ENCODE measurements at regions not wholly inside any gene's neighbourhood (a gene's known extent, or its start where the extent isn't known, plus 50 kb on each side); places are given as distances from the start of the nearest gene placed in this dataset.
A peak's percentile ranks its signal among the peaks of the same experiment; 100 is the strongest.

DNA sequence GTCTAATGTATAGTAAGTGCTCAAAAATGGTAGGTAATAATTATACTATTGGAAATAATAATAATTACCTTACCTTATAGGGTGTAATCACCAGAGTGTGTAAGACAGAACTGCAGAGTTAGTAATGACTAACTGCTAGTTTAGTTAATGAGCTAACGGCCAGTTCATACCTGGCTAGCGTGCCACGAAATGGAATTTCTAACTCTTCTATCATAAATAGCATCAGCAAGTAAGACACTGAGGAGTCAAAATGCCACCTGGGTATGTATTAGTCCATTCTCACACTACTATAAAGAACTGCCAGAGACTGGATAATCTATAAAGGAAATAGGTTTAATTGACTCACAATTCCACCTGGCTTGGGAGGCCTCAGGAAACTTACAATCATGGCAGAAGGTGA is 63.4 kb upstream of the CEP85L start:
- H3K4me3 ChIP-seq (ENCODE audit: low read length): no peak overlapping the region
- TF ChIP-seq, protein P1, sequence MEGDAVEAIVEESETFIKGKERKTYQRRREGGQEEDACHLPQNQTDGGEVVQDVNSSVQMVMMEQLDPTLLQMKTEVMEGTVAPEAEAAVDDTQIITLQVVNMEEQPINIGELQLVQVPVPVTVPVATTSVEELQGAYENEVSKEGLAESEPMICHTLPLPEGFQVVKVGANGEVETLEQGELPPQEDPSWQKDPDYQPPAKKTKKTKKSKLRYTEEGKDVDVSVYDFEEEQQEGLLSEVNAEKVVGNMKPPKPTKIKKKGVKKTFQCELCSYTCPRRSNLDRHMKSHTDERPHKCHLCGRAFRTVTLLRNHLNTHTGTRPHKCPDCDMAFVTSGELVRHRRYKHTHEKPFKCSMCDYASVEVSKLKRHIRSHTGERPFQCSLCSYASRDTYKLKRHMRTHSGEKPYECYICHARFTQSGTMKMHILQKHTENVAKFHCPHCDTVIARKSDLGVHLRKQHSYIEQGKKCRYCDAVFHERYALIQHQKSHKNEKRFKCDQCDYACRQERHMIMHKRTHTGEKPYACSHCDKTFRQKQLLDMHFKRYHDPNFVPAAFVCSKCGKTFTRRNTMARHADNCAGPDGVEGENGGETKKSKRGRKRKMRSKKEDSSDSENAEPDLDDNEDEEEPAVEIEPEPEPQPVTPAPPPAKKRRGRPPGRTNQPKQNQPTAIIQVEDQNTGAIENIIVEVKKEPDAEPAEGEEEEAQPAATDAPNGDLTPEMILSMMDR (conservative IDR thresholded peaks at IDR 0.05; ENCODE audit: low read depth, low read length): no peak
- DNase-seq (ENCODE audit: low read depth): no peak

DNA sequence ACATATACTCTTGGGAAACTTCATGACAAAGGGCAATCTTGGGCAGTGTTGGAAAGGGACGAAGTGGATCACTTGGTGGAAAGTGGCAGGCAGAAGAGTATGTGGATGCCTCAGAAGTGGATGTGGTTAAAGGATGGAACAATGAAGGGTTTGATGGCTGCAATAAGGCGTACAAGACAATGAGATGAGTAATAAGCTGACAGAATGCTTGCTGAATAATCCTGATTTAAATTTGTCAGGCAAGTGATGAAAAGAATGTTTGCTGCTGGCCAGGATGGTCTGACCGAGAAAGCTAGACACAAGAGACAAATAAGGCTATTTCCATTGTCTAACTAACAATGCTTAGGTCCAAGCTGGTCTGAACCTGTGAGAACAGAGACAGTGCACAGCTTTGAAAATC is 61.6 kb upstream of the CEP85L start:
- no peak overlapping the region for H3K4me3 ChIP-seq (ENCODE audit: low read length)
- no peak for DNase-seq (ENCODE audit: low read depth)
- TF ChIP-seq, protein P1 (conservative IDR thresholded peaks at IDR 0.05; ENCODE audit: low read depth, low read length): no peak

DNA sequence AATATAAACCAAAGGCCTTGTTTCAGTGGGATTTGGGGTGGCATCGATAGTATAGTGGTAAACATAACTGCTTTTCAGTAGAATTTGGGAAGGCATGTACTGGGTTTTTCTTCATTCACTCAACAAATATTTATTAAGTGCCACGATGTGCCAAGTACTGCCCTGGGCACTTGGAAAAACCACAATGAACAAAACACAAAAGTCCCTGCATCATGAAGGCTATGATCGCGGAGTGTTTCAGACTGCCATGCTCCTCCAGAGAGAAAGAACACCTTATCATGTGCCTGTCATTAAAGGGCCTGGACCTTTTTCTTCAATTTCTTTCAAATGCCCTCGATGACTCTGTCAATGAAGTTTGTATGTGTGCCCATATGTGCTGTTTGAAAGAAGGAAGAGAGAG is 59.2 kb upstream of the CEP85L start:
- no peak overlapping the region for H3K4me3 ChIP-seq (ENCODE audit: low read length)
- DNase-seq (ENCODE audit: low read depth): no peak
- TF ChIP-seq, protein P1 (conservative IDR thresholded peaks at IDR 0.05; ENCODE audit: low read depth, low read length): no peak

DNA sequence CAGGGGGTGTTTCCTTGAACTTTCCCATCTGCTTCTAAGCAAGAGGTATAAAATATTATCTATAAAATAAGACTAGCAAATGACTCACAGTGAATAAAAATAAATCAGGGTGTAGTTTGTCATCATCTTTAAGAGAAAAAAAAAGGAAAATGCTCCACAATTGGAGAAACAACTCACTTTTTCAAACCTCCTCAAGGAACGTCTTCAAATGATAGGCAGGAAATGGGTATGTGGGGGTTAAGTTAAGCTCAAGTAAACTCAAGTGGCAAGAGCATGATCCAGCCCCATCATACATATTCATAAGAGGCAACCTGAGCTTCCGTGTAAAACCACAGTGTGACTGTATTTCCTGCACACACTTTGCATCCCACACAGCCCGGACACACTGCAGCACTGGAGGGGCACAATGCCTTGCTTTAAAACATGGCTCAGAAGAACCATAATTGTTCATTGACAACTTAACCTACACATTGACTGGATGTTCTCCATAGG is 58.5 kb upstream of the CEP85L start:
- TF ChIP-seq, protein P1 (conservative IDR thresholded peaks at IDR 0.05; ENCODE audit: low read depth, low read length): no peak
- DNase-seq (ENCODE audit: low read depth): no peak

DNA sequence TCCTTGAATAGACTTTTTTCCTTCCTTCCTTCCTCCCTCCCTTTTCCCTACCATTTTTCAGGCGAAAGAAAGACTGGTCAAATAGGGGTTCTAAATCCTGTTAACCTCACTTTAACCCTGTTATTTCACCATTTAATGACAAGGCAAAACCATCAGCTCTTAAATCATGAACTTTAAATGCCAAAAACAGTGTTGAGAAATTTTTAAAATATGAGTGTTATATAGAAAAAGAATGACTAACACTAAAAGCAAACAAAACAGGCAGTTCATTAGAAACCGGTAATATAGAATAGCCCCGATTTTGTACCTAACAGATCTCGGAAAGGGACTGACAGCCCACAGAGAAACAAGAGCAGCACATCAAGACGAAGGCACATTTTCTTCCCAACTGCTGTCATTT is 57.4 kb upstream of the CEP85L start:
- no peak for DNase-seq (ENCODE audit: low read depth)
- H3K4me3 ChIP-seq (ENCODE audit: low read length): peak overlapping the region; percentile 40
- TF ChIP-seq, protein P1 (conservative IDR thresholded peaks at IDR 0.05; ENCODE audit: low read depth, low read length): no peak

More for the DNA sequence above, 58.5 kb upstream of the CEP85L start:
- H3K4me3 ChIP-seq (ENCODE audit: low read length): peak overlapping the region; percentile 40

DNA sequence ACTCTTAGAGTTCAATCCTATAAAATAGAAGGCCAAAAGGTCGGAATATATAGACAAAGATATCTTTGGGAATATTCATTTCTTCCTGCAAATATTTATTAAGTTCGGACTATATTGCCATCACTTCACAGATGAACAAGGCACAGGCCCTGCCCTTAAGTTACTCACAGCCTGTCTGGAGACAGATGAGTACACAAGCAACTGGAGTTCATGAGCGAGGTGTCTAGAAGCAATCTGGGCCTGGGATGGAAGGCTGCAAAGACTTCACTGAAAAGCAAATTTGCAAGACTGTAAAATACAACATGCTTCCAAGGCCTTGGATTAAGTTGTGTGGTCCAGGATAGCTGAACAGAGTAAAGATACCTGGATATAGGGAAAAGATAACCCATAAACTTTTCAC is 56.7 kb upstream of the CEP85L start:
- TF ChIP-seq, protein P1 (conservative IDR thresholded peaks at IDR 0.05; ENCODE audit: low read depth, low read length): no peak
- no peak for DNase-seq (ENCODE audit: low read depth)
- no peak overlapping the region for H3K4me3 ChIP-seq (ENCODE audit: low read length)

DNA sequence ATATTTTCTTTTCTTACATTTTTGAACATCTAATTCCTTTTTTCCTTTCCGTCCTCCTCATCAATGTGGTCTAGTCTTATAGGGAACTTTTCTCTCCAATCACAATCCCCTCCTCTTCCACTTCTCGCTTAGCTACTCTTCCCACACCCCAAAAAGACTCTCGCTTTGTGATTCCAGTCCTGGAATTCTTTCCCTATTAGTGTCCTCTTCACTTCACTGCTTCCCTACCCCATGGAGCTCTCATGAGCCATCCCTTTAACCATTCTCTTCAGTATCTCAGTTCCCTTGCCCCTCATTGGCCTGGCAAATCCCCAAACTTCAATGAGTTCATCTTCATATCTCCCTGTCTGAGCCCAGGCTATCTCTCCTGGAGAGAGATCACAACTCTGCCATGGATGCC is 55.3 kb upstream of the CEP85L start:
- DNase-seq (ENCODE audit: low read depth): no peak
- no peak overlapping the region for H3K4me3 ChIP-seq (ENCODE audit: low read length)
- TF ChIP-seq, protein P1 (conservative IDR thresholded peaks at IDR 0.05; ENCODE audit: low read depth, low read length): no peak

Data from retinal pigment epithelial cell (primary cell).